ENCODE measurements at regions not wholly inside any gene's neighbourhood (a gene's known extent, or its start where the extent isn't known, plus 50 kb on each side); places are given as distances from the start of the nearest gene placed in this dataset.

DNA sequence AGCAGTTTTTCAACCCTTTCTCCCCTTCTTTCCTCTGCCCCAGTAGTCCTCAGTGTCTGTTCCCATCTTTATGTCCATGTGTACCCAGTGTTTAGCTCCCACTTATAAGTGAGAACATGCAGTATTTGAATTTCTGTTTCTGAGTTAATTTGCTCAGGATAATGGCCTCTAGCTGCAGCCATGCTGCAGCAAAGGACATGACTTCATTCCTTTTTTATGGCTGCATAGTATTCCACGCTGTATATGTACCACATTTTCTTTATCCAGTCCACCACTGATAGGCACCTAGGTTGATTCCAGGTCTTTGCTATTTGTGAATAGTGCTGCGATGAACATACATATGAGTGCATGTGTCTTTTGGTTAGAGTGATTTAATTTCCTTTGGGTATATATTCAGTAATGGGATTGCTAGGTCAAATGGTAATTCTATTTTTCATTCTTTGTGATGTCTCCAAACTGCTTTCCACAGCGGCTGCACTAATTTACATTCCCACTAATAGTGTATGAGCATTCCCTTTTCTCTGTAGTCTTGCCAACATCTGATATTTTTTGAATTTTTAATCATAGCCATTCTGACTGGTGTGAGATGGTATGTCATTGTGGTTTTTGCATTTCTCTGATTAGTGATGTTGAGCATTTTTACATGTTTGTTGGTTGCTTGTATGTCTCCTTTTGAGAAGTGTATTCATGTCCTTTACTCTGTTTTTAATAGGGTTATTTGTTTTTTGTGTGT is 54.6 kb upstream of the ANK2 start:
- no peak for DNase-seq (ENCODE audit: low read depth in 2 of 3, low spot score in 2 of 3)

All from activated CD8-positive, alpha-beta memory T cell treated with anti-CD3 and anti-CD28 coated beads for 48 hours (primary cell).